ENCODE measurements at regions not wholly inside any gene's neighbourhood (a gene's known extent, or its start where the extent isn't known, plus 50 kb on each side); places are given as distances from the start of the nearest gene placed in this dataset.

DNA sequence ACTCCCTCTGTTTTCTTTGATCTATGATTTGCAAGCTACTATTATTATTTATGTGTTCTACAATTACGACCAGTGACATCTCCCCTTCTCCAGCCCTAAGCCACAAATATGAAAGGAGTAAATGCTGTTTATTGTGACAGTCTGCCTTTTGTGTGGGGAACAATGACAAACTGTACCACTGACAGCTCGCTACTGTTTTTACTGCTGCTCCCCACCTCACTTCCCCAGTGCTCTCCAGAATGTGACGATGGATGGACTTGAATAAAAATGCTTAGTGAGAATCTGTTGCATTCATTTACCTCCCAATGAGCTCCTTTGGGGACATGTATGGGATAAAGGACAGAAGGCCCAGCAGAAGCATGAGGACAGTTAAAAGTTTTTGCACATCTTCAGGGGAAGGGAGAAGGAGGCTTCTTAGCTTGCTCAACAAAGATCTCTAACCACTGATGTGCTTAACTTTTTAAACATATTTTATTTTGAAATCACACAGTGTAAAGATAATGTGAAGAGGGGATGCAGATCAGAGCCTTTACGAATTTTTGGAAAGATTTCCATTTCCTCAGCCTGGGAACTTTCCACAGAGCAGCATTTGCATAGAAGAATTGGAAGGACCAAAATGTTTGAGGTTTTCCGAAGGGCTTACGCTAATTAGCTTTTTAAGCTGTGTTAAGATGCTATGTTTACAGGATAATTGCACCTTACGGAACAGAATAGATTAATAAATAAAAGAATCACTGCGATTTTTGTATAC is 485.1 kb upstream of the TENM3 start:
- Histone ChIP-seq H3K27ac (ENCODE audit: low read depth, low read length, poor library complexity, severe bottlenecking) (no peak overlapping the region), H3K4me1 (ENCODE audit: insufficient read depth, low read length, poor library complexity, severe bottlenecking) (no peaks in the 10 kb centered on the region), H3K36me3 (ENCODE audit: insufficient read depth, low read length, poor library complexity, severe bottlenecking) (no peaks in the 10 kb centered on the region), H3K9me3 (ENCODE audit: low read depth, low read length, poor library complexity, severe bottlenecking) (no peaks in the 10 kb centered on the region), H3K27me3 (replicated peaks; ENCODE audit: insufficient read depth, low read depth, low read length, poor library complexity) (peaks cover 64% of the 10 kb centered on the region), H3K4me3 (ENCODE audit: low read depth, low read length, poor library complexity, severe bottlenecking) (no peak overlapping the region)
- no peak for DNase-seq (ENCODE audit: low spot score)
- POLR2A ChIA-PET (ENCODE audit: low non-redundant PET) = no interaction called here
- no TSS peak for BruUV-seq (replicated peaks)
- intact Hi-C loops (cut with micrococcal nuclease; ENCODE audit: unreplicated experiment) = no loop called here
- no peak for TF ChIP-seq EZH2 (IDR thresholded peaks at IDR 0.05; ENCODE audit: borderline replicate concordance, low read depth, low read length, poor library complexity, severe bottlenecking)
- TF ChIP-seq, protein P1, sequence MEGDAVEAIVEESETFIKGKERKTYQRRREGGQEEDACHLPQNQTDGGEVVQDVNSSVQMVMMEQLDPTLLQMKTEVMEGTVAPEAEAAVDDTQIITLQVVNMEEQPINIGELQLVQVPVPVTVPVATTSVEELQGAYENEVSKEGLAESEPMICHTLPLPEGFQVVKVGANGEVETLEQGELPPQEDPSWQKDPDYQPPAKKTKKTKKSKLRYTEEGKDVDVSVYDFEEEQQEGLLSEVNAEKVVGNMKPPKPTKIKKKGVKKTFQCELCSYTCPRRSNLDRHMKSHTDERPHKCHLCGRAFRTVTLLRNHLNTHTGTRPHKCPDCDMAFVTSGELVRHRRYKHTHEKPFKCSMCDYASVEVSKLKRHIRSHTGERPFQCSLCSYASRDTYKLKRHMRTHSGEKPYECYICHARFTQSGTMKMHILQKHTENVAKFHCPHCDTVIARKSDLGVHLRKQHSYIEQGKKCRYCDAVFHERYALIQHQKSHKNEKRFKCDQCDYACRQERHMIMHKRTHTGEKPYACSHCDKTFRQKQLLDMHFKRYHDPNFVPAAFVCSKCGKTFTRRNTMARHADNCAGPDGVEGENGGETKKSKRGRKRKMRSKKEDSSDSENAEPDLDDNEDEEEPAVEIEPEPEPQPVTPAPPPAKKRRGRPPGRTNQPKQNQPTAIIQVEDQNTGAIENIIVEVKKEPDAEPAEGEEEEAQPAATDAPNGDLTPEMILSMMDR (conservative IDR thresholded peaks at IDR 0.05; ENCODE audit: low read depth, low read length) = no peak
- CTCF ChIA-PET = no interaction called here

DNA sequence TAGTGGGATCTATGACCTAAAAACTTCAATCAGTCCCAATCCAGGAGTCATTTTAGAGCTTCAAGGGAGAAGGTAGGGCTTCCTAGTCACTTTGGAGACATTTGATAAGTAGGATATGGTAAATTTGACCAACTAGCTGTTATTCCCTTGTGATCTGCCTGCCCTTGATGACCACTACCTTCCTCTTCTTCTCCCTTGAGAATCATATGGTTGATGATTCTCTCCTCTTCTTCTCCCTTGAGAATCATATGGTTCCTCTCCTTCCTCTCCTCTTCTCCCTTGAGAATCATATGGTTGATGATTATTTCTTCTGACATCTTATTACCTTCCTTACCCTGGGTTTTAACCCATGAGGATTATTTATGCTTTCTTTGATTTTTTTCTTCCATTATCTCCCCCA is 482.6 kb upstream of the TENM3 start:
- POLR2A ChIA-PET (ENCODE audit: low non-redundant PET) = no interaction called here
- no peak overlapping the region for H3K27ac ChIP-seq (ENCODE audit: low read depth, low read length, poor library complexity, severe bottlenecking)
- intact Hi-C loops (cut with micrococcal nuclease; ENCODE audit: unreplicated experiment) = no loop called here

DNA sequence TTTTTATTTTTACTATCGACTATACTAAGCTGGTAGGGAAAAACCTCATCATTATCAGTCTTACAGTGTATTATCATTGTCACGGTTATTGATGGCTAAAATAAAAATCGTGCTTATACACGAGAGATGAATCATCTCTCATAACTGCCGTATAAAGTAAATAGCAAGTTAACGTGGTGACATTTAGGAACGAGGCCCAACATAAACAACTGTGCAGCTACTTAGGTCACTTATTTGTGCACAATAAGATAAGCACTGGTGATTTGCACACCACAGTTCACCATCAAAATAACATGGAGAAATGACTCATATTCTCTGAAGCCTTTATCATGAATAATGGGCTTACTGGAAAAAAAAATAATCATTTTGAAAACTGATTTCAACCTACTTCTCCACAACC is 482.0 kb upstream of the TENM3 start:
- BruUV-seq (replicated peaks) = no TSS peak
- TF ChIP-seq, protein P1 (conservative IDR thresholded peaks at IDR 0.05; ENCODE audit: low read depth, low read length) = no peak
- Histone ChIP-seq H3K9me3 (ENCODE audit: low read depth, low read length, poor library complexity, severe bottlenecking) (no peaks in the 10 kb centered on the region), H3K27me3 (replicated peaks; ENCODE audit: insufficient read depth, low read depth, low read length, poor library complexity) (peaks cover 61% of the 10 kb centered on the region), H3K36me3 (ENCODE audit: insufficient read depth, low read length, poor library complexity, severe bottlenecking) (no peaks in the 10 kb centered on the region), H3K4me1 (ENCODE audit: insufficient read depth, low read length, poor library complexity, severe bottlenecking) (no peaks in the 10 kb centered on the region), H3K27ac (ENCODE audit: low read depth, low read length, poor library complexity, severe bottlenecking) (no peak overlapping the region), H3K4me3 (ENCODE audit: low read depth, low read length, poor library complexity, severe bottlenecking) (no peak overlapping the region)
- intact Hi-C loops (cut with micrococcal nuclease; ENCODE audit: unreplicated experiment) = no loop called here
- POLR2A ChIA-PET (ENCODE audit: low non-redundant PET) = no interaction called here
- no peak for DNase-seq (ENCODE audit: low spot score)
- CTCF ChIA-PET = no interaction called here

More for the DNA sequence above, 482.6 kb upstream of the TENM3 start:
- DNase-seq (ENCODE audit: low spot score) = no peak
- Histone ChIP-seq H3K9me3 (ENCODE audit: low read depth, low read length, poor library complexity, severe bottlenecking) (no peaks in the 10 kb centered on the region), H3K36me3 (ENCODE audit: insufficient read depth, low read length, poor library complexity, severe bottlenecking) (no peaks in the 10 kb centered on the region), H3K27me3 (replicated peaks; ENCODE audit: insufficient read depth, low read depth, low read length, poor library complexity) (peaks cover 61% of the 10 kb centered on the region), H3K4me3 (ENCODE audit: low read depth, low read length, poor library complexity, severe bottlenecking) (no peak overlapping the region), H3K4me1 (ENCODE audit: insufficient read depth, low read length, poor library complexity, severe bottlenecking) (no peaks in the 10 kb centered on the region)
- TF ChIP-seq EZH2 (IDR thresholded peaks at IDR 0.05; ENCODE audit: borderline replicate concordance, low read depth, low read length, poor library complexity, severe bottlenecking) = no peak
- TF ChIP-seq, protein P1 (conservative IDR thresholded peaks at IDR 0.05; ENCODE audit: low read depth, low read length) = no peak
- BruUV-seq (replicated peaks) = no TSS peak
- CTCF ChIA-PET = no interaction called here
